Hepatocyte (in vitro differentiated cells): ENCODE measurements at regions not wholly inside any gene's neighbourhood (a gene's known extent, or its start where the extent isn't known, plus 50 kb on each side); places are given as distances from the start of the nearest gene placed in this dataset.

Experiments used
- DNase-seq: peaks from one replicate; pipeline ENCODE4 v3.0.0-alpha.2; 2016; ENCODE audit warnings: low spot score
- H2AFZ ChIP-seq: fragments of 200-600 bp; sonication (generic); 2 replicates; pipeline ENCODE4 v1.6.0; 2016; ENCODE audit warnings: antibody characterized with exemption, mild to moderate bottlenecking
- H3K27ac ChIP-seq: fragments of 200-600 bp; sonication (generic); 2 replicates; pipeline ENCODE4 v1.5.1; 2016; ENCODE audit warnings: mild to moderate bottlenecking
- H3K27me3 ChIP-seq: fragments of 200-600 bp; sonication (generic); 2 replicates; pipeline ENCODE4 v1.6.1; 2016
- H3K36me3 ChIP-seq: fragments of 200-600 bp; sonication (generic); replicated peaks from 2 replicates; pipeline ENCODE4 v1.5.1; 2016; ENCODE audit warnings: low read depth; ENCODE audit not compliant: insufficient read depth
- H3K4me1 ChIP-seq: fragments of 200-600 bp; sonication (generic); 2 replicates; pipeline ENCODE4 v1.5.1; 2016; ENCODE audit warnings: mild to moderate bottlenecking, moderate library complexity; ENCODE audit not compliant: insufficient read depth
- H3K4me2 ChIP-seq: fragments of 200-600 bp; sonication (generic); 2 replicates; pipeline ENCODE4 v1.6.0; 2016
- H3K4me3 ChIP-seq: fragments of 200-600 bp; sonication (generic); 2 replicates; pipeline ENCODE4 v1.5.1; 2016; ENCODE audit warnings: mild to moderate bottlenecking
- H3K79me2 ChIP-seq: fragments of 200-600 bp; sonication (generic); 2 replicates; pipeline ENCODE4 v1.6.0; 2017; ENCODE audit warnings: mild to moderate bottlenecking
- H3K9me2 ChIP-seq: fragments of 200-600 bp; sonication (generic); replicated peaks from 2 replicates; pipeline ENCODE4 v1.6.0; 2017; ENCODE audit warnings: mild to moderate bottlenecking; ENCODE audit not compliant: insufficient read depth
- H3K9me3 ChIP-seq: fragments of 200-600 bp; sonication (generic); 2 replicates; pipeline ENCODE4 v1.5.1; 2016; ENCODE audit warnings: low read depth, mild to moderate bottlenecking
- H4K20me1 ChIP-seq: fragments of 200-600 bp; sonication (generic); 2 replicates; pipeline ENCODE4 v1.6.0; 2016; ENCODE audit warnings: mild to moderate bottlenecking; ENCODE audit not compliant: insufficient read depth, poor library complexity, severe bottlenecking
- CTCF ChIP-seq: fragments of 200-600 bp; sonication (generic); IDR thresholded peaks from 2 replicates; pipeline ENCODE4 v1.5.1; 2016; ENCODE audit warnings: antibody characterized with exemption, mild to moderate bottlenecking; ENCODE audit not compliant: poor library complexity
- EZH2 ChIP-seq: fragments of 200-600 bp; sonication (generic); IDR thresholded peaks from 2 replicates; pipeline ENCODE4 v1.6.1; 2016; ENCODE audit warnings: antibody characterized with exemption, mild to moderate bottlenecking, borderline replicate concordance
- EZH2phosphoT487 ChIP-seq: fragments of 200-600 bp; sonication (generic); IDR thresholded peaks from one replicate; pipeline ENCODE4 v1.6.1; 2018; ENCODE audit warnings: antibody characterized with exemption, mild to moderate bottlenecking, low read depth, moderate library complexity; ENCODE audit not compliant: unreplicated experiment, severe bottlenecking
- WGBS: methylation state at CpG from one replicate; pipeline ENCODE4 v1.1.6; 2016; ENCODE audit warnings: low lambda C conversion rate; ENCODE audit errors: missing lambda C conversion rate; 5-methylcytosine and 5-hydroxymethylcytosine counted together

GRCh38 chr22:44366372-44367300 is 53.9 kb upstream of the SHISAL1 start:
- no peaks in the 10 kb centered on the region for H3K36me3 ChIP-seq
- no peak for TF ChIP-seq EZH2
- TF ChIP-seq CTCF = no peak
- TF ChIP-seq EZH2phosphoT487 = no peak
- no peaks in the 10 kb centered on the region for H3K27me3 ChIP-seq
- H3K9me2 ChIP-seq = no peaks in the 10 kb centered on the region
- H2AFZ ChIP-seq = no peak overlapping the region
- no peaks in the 10 kb centered on the region for H4K20me1 ChIP-seq
- H3K4me3 ChIP-seq = no peak overlapping the region
- H3K4me1 ChIP-seq = peaks cover 15% of the 10 kb centered on the region
- 78% methylated on average over 7 of the region's 7 CpGs for WGBS
- no peaks in the 10 kb centered on the region for H3K9me3 ChIP-seq
- H3K27ac ChIP-seq = no peak overlapping the region
- DNase-seq = no peak
- no peak overlapping the region for H3K4me2 ChIP-seq
- H3K79me2 ChIP-seq = no peaks in the 10 kb centered on the region

- TF ChIP-seq CTCF = no peak
- TF ChIP-seq EZH2phosphoT487 = no peak
- no peak overlapping the region for H2AFZ ChIP-seq
- H3K27ac ChIP-seq = no peak overlapping the region
- H3K79me2 ChIP-seq = no peaks in the 10 kb centered on the region
- H3K27me3 ChIP-seq = no peaks in the 10 kb centered on the region
- no peaks in the 10 kb centered on the region for H3K9me2 ChIP-seq
- H3K4me2 ChIP-seq = no peak overlapping the region
- no peak overlapping the region for H3K4me3 ChIP-seq
- no peak for DNase-seq
- H3K36me3 ChIP-seq = no peaks in the 10 kb centered on the region
- peaks cover 15% of the 10 kb centered on the region for H3K4me1 ChIP-seq
- H4K20me1 ChIP-seq = no peaks in the 10 kb centered on the region
- H3K9me3 ChIP-seq = no peaks in the 10 kb centered on the region
- 81% methylated on average over 9 of the region's 9 CpGs for WGBS
Observed at GRCh38 chr22:44365832-44366231, 53.1 kb upstream of the SHISAL1 start.

- no peak overlapping the region for H3K4me3 ChIP-seq
- TF ChIP-seq CTCF (no peak), EZH2 (no peak), EZH2phosphoT487 (no peak)
- 84% methylated on average over 8 of the region's 9 CpGs for WGBS
- no peaks in the 10 kb centered on the region for H3K9me2 ChIP-seq
- H3K79me2 ChIP-seq = no peaks in the 10 kb centered on the region
- DNase-seq = no peak
- H2AFZ ChIP-seq = no peak overlapping the region
- no peaks in the 10 kb centered on the region for H3K9me3 ChIP-seq
- H3K27me3 ChIP-seq = no peaks in the 10 kb centered on the region
- peaks cover 10% of the 10 kb centered on the region for H3K4me1 ChIP-seq
- no peaks in the 10 kb centered on the region for H3K36me3 ChIP-seq
- H3K27ac ChIP-seq = no peak overlapping the region
- no peaks in the 10 kb centered on the region for H4K20me1 ChIP-seq
- no peak overlapping the region for H3K4me2 ChIP-seq
Observed at GRCh38 chr22:44365191-44365590, 52.4 kb upstream of the SHISAL1 start.
